Fibroblast of lung (primary cell): ENCODE measurements at regions not wholly inside any gene's neighbourhood (a gene's known extent, or its start where the extent isn't known, plus 50 kb on each side); places are given as distances from the start of the nearest gene placed in this dataset.

Experiments used
- EZH2 ChIP-seq: IDR thresholded peaks from 2 replicates; pipeline ENCODE4 v1.5.1; 2012; ENCODE audit warnings: low read length, control low read depth, mild to moderate bottlenecking; ENCODE audit errors: missing control alignments
- TF ChIP-seq, protein P1 (sequence below), 2 donors: IDR thresholded peaks in 1 of 2; conservative IDR thresholded peaks in 1 of 2; 1 replicate in 1 of 2; 2 replicates in 1 of 2; pipeline ENCODE4 v1.5.1; 2011 to 2012; ENCODE audit warnings: low read length in 2 of 2, control low read depth in 1 of 2, inconsistent platforms in 1 of 2, low read depth in 1 of 2, mild to moderate bottlenecking in 1 of 2

DNA sequence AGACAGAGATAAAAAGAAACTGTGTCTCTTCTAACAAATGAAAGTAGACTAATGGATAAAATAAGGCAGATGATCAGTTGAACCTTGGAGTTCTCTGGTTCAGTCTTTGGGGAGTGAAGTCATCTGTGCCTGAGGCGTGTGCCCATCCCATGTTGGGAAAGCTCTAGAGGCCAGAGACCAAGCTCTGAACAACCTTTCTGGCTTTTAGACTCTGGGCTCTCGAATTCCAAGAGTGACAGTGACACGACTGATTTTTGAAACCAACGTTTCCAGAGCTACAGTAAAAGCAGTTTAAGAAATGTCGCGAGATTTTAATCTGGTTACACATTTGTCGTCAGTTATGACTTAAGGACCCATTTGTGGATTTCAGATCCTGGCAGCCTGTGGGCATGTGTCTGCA, 83.7 kb upstream of the APCDD1 start:
- TF ChIP-seq, protein P1, sequence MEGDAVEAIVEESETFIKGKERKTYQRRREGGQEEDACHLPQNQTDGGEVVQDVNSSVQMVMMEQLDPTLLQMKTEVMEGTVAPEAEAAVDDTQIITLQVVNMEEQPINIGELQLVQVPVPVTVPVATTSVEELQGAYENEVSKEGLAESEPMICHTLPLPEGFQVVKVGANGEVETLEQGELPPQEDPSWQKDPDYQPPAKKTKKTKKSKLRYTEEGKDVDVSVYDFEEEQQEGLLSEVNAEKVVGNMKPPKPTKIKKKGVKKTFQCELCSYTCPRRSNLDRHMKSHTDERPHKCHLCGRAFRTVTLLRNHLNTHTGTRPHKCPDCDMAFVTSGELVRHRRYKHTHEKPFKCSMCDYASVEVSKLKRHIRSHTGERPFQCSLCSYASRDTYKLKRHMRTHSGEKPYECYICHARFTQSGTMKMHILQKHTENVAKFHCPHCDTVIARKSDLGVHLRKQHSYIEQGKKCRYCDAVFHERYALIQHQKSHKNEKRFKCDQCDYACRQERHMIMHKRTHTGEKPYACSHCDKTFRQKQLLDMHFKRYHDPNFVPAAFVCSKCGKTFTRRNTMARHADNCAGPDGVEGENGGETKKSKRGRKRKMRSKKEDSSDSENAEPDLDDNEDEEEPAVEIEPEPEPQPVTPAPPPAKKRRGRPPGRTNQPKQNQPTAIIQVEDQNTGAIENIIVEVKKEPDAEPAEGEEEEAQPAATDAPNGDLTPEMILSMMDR (conservative IDR thresholded peaks at IDR 0.05 in 1 of 2, IDR thresholded peaks at IDR 0.05 in 1 of 2; ENCODE audit: low read depth in 1 of 2, low read length in 2 of 2): no peak
- TF ChIP-seq EZH2: no peak
